SJCRH30 (cell line): ENCODE measurements at regions not wholly inside any gene's neighbourhood (a gene's known extent, or its start where the extent isn't known, plus 50 kb on each side); places are given as distances from the start of the nearest gene placed in this dataset.
"Not testable (repeated sequence)": the region's sequence is repeated elsewhere in the genome, so short reads cannot be mapped to it uniquely, and the experiment has no call there.

Experiments
- DNase-seq, 2 experiments: peaks; one replicate each; pipeline ENCODE4 v3.0.0-alpha.2; 2015 to 2020
- H3K27ac ChIP-seq: fragments of 250-450 bp; sonication (Bioruptor Pico); 2 replicates; pipeline ENCODE4 v1.5.1; 2020; ENCODE audit warnings: mild to moderate bottlenecking, moderate library complexity
- H3K27me3 ChIP-seq: fragments of 250-450 bp; sonication (Bioruptor Pico); 2 replicates; pipeline ENCODE4 v1.5.1; 2020; ENCODE audit warnings: mild to moderate bottlenecking, moderate library complexity
- H3K36me3 ChIP-seq: fragments of 250-450 bp; sonication (Bioruptor Pico); 2 replicates; pipeline ENCODE4 v1.5.1; 2020; ENCODE audit warnings: mild to moderate bottlenecking, moderate library complexity
- H3K4me1 ChIP-seq: fragments of 250-450 bp; sonication (Bioruptor Pico); 2 replicates; pipeline ENCODE4 v1.5.1; 2020; ENCODE audit warnings: mild to moderate bottlenecking, moderate library complexity
- H3K4me3 ChIP-seq: fragments of 250-450 bp; sonication (Bioruptor Pico); 2 replicates; pipeline ENCODE4 v1.5.1; 2020; ENCODE audit warnings: mild to moderate bottlenecking, moderate library complexity
- H3K9me3 ChIP-seq: fragments of 250-450 bp; sonication (Bioruptor Pico); replicated peaks from 2 replicates; pipeline ENCODE4 v1.5.1; 2020; ENCODE audit warnings: mild to moderate bottlenecking, moderate library complexity

DNA sequence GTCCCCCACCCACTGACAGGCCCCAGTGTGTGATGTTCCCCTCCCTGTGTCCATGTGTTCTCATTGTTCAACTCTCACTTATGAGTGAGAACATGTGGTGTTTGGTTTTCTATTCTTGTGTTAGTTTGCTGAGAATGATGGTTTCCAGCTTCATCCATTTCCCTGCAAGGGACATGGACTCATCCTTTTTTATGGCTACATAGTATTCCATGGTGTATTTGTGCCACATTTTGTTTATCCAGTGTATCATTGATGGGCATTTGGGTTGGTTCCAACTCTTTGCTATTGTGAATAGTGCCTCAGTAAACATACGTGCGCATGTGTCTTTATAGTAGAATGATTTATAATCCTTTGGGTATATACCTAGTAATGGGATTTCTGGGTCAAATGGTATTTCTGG lies 509.9 kb downstream of the UTRN start:
- not testable (repeated sequence) for H3K4me1 ChIP-seq, H3K27ac ChIP-seq, H3K4me3 ChIP-seq, DNase-seq, H3K36me3 ChIP-seq, H3K9me3 ChIP-seq, H3K27me3 ChIP-seq

DNA sequence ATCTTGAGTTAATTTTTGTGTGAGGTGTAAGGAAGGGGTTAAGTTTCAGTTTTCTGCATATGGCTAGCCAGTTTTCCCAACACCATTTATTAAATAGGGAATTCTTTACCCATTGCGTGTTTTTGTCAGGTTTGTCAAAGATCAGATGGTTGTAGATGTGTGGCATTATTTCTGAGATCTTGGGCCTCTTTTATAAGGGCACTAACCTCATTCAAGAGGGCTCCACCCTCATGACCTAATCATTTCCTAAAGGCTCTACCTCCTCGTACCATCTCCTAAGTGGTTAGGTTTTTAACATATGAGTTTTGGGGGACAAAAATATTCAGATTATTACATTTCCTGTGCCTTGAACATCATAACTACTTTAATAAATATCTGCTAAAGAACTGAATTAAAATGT lies 510.9 kb downstream of the UTRN start:
- DNase-seq, result no peak
- no peak overlapping the region for H3K27ac ChIP-seq
- H3K27me3 ChIP-seq, result no peaks in the 10 kb centered on the region

DNA sequence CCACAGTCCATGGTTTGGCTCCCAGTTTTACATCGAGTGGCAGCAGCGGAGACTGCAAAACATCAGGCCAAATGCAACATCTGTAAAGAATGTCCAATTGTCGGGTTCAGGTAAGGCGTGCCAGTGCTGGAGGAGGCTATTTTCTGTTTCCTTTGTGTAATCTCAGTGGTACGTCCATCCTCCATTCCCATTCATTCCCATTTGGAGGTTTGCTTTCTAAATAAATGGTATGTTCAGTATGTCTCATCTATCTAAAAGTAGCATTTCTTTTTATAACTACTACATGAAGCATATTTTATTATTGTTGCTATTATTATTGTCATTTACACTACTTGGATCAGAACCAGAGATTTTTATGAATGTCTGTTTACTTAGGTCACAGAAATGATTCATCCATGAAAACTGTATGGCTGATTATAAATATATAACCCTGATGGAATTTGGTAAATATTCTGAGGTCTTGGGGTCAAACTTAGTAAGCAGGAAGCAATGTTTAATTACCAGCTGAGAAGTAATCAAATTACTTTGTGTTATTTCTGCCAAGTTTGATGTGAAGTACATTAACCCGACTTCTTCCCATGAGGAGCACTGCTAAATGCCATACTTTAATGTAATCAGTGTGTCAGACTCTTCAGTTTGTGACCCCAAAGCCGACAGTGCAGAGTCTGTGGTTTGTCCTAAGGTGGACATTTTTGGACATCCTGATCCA lies 512.9 kb downstream of the UTRN start:
- DNase-seq, result no peak
- Histone ChIP-seq H3K36me3 (peaks cover 6% of the 10 kb centered on the region), H3K4me3 (no peak overlapping the region), H3K9me3 (no peaks in the 10 kb centered on the region; the same call in 1 of the 2 replicates), H3K27ac (no peak overlapping the region), H3K27me3 (no peaks in the 10 kb centered on the region), H3K4me1 (no peaks in the 10 kb centered on the region)

More for the DNA sequence above, 510.9 kb downstream of the UTRN start:
- Histone ChIP-seq H3K36me3 (peaks cover 6% of the 10 kb centered on the region), H3K9me3 (no peaks in the 10 kb centered on the region; the same call in 1 of the 2 replicates), H3K4me3 (no peak overlapping the region), H3K4me1 (no peaks in the 10 kb centered on the region)

DNA sequence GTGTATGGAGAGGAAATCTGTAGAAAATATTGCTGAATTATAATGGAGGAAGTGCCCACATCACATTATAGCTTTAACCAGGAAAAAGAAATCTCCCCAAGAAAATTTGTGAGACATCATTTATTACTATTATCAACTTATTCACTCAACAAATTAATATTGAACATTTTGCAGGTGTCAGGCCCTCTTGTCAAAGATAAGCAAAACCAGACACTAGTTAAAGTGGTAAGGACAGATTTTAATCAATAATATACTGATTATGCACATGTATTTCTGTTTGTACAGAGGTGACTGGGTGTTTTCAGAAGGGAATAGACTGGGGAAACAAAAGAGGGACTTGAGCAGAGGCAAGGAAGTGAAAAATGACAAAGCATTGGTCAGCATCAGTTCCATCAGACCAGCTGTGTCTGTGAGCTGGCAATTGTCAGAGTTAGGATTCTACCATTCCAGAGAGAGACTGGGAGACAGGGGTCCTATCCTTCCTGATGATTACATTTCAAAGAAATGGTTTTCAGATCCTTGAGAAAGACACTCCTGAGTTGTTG lies 519.2 kb downstream of the UTRN start:
- H3K4me3 ChIP-seq, result no peak overlapping the region
- no peaks in the 10 kb centered on the region for H3K4me1 ChIP-seq
- no peaks in the 10 kb centered on the region for H3K9me3 ChIP-seq
- H3K36me3 ChIP-seq, result peaks cover 8% of the 10 kb centered on the region; the same call in 1 of the 2 replicates
- no peak overlapping the region for H3K27ac ChIP-seq
- no peaks in the 10 kb centered on the region for H3K27me3 ChIP-seq
- no peak for DNase-seq

DNA sequence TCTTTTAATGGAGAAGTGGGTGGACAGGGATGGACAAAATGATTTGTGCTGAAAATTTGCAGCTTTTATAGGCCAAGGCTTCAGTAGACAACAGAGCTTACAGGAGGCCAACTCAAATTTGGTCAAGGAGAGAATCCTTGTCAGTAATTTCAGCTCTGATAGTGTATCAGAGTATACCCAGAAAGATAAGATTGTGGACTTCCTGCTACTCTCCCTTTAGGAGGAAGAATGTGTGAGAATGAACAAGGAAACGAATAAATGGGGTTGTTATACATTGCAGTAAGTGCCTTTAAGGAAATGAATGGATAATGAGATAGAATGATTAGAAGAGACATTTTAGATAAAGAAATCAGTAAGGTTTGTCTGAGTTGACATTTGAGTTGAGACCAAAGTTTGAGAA lies 519.9 kb downstream of the UTRN start:
- H3K9me3 ChIP-seq, result no peaks in the 10 kb centered on the region
- H3K4me3 ChIP-seq, result no peak overlapping the region
- DNase-seq, result no peak
- H3K27me3 ChIP-seq, result no peaks in the 10 kb centered on the region
- H3K27ac ChIP-seq, result no peak overlapping the region
- H3K36me3 ChIP-seq, result peaks cover 8% of the 10 kb centered on the region; the same call in 1 of the 2 replicates
- no peaks in the 10 kb centered on the region for H3K4me1 ChIP-seq

DNA sequence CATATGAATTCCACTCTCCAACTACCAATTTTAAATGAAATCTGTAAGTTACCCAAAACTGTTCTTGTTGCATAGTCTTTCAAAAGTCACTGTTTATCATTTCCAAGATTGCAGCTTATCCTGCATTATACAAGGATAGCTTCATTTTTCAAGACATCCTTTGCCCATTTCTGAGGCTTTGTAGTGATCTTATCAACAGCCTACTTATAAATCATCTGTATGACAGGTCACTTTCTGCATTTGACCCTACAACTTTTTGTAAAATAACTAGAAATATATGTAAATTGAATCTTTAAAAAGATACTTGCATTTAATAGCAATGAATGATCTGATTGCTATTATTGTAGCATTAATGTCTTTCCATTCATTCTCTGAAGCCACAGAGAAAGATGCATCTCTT lies 521.1 kb downstream of the UTRN start:
- H3K4me1 ChIP-seq, result no peaks in the 10 kb centered on the region
- no peak for DNase-seq
- H3K36me3 ChIP-seq, result peaks cover 10% of the 10 kb centered on the region; the same call in 1 of the 2 replicates
- no peaks in the 10 kb centered on the region for H3K9me3 ChIP-seq
- no peak overlapping the region for H3K4me3 ChIP-seq
- no peak overlapping the region for H3K27ac ChIP-seq
- H3K27me3 ChIP-seq, result no peaks in the 10 kb centered on the region

DNA sequence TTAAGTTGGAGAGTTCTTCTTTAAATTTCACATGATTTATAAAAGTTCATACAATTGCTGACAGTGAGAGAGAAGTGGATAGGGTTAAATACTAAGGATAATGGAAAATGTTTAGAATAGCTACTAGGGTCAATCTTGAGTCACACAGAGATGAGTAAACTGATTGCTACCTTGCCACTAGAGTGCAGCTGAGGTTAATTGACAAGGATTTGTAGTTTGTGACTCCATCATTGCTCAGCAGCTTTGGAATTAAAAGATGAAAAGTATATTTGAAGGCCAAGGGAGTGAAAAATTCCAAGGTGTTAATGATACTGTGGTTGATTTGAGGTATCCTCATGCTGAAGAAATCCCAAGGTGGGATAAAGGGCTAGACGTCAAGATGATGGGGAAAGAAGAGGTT lies 524.0 kb downstream of the UTRN start:
- no peaks in the 10 kb centered on the region for H3K27me3 ChIP-seq
- H3K4me3 ChIP-seq, result no peak overlapping the region
- no peaks in the 10 kb centered on the region for H3K9me3 ChIP-seq
- H3K4me1 ChIP-seq, result no peaks in the 10 kb centered on the region
- 0 out of 2 replicates have a peak, but pooled peaks cover 2% of the 10 kb centered on the region for H3K36me3 ChIP-seq
- DNase-seq, result no peak
- H3K27ac ChIP-seq, result no peak overlapping the region

DNA sequence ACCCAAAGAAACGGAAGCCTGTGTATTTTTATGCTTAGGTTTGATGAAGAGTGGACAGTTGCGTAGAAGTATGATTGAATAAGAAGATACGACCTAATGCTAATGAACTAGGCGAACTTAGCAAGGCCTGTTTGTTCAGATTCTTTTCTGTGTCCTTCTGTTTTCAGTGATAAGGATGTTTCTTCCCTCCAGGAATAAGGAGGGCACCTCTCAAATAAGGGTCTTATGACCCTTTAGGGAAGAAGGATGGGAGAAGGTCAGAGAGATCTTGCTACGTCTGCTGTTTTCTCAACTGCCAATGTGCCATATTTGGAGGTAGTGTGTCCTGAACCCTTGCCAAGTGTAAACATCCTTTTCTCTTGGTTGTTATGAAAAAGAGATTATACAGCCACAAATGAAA lies 524.8 kb downstream of the UTRN start:
- DNase-seq, result no peak
- Histone ChIP-seq H3K36me3 (0 out of 2 replicates have a peak, but pooled peaks cover 2% of the 10 kb centered on the region), H3K9me3 (no peaks in the 10 kb centered on the region)

DNA sequence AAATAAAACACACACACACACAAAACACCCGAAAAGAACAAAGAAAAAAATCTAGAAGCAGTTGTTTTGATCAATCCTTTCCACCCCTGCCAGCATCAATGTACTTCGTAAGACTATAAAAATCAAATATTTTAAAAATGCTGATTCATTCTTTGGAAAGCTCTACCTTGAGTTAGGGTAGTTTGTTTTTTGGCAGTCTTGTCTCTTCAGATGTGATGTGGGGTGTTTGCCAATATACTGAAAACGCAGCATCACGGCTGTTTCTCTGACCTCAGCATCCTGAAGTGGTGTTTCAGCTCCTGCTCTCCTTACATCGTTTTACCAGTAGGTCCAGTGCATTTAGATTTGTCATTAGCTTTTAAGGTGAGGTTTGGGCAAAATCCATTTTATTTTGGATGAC lies 526.0 kb downstream of the UTRN start:
- Histone ChIP-seq H3K27ac (no peak overlapping the region), H3K36me3 (0 out of 2 replicates have a peak, but pooled peaks cover 2% of the 10 kb centered on the region), H3K27me3 (no peaks in the 10 kb centered on the region), H3K4me1 (no peaks in the 10 kb centered on the region), H3K9me3 (no peaks in the 10 kb centered on the region), H3K4me3 (no peak overlapping the region)
- no peak for DNase-seq

More for the DNA sequence above, 524.8 kb downstream of the UTRN start:
- no peaks in the 10 kb centered on the region for H3K27me3 ChIP-seq
- no peak overlapping the region for H3K4me3 ChIP-seq
- no peak overlapping the region for H3K27ac ChIP-seq
- no peaks in the 10 kb centered on the region for H3K4me1 ChIP-seq

DNA sequence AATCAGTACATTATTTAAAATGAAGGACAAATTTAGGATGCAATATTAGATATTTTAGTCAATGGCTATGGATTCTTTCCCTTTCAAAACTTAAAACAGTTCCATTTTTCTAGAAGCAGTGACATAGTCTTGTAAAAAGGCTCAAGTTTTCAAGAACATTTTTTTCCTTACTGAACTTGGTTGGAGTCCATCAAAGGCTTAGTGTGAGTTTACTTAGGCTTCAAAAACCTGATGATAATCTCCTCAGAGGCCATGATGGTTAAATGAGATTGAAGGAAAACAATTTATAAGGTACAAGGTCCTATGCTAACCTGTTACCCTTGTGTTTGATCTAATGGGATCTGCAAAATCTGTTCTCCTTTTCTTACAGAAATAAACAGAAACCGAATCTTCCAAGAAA lies 531.8 kb downstream of the UTRN start:
- H3K9me3 ChIP-seq, result no peaks in the 10 kb centered on the region
- H3K4me3 ChIP-seq, result no peak overlapping the region
- peaks cover 4% of the 10 kb centered on the region; the same call in 1 of the 2 replicates for H3K4me1 ChIP-seq
- no peaks in the 10 kb centered on the region for H3K36me3 ChIP-seq
- no peak overlapping the region for H3K27ac ChIP-seq
- no peak for DNase-seq
- no peaks in the 10 kb centered on the region for H3K27me3 ChIP-seq

DNA sequence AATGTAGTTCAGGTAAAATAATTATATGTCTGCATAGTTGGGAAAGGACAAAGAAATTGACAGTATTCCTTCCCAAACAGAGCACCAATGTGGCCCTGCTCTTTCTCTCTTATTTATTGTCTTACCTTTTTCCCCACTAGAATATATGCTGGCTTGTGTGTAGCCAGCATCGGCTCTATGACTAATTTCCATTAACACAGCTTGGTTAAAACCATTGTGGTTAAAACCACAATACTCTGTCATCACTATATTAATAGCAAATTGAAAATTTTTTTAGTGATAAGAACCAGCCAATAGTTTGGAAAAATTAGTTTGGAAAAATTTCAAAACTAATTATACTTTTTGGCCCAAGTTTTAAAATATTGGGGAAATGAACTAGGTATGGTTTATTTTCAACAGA lies 535.1 kb downstream of the UTRN start:
- DNase-seq, result no peak
- Histone ChIP-seq H3K4me1 (peaks cover 4% of the 10 kb centered on the region; the same call in 1 of the 2 replicates), H3K36me3 (no peaks in the 10 kb centered on the region; the same call in 1 of the 2 replicates), H3K27me3 (no peaks in the 10 kb centered on the region), H3K4me3 (no peak overlapping the region), H3K9me3 (no peaks in the 10 kb centered on the region), H3K27ac (no peak overlapping the region)

DNA sequence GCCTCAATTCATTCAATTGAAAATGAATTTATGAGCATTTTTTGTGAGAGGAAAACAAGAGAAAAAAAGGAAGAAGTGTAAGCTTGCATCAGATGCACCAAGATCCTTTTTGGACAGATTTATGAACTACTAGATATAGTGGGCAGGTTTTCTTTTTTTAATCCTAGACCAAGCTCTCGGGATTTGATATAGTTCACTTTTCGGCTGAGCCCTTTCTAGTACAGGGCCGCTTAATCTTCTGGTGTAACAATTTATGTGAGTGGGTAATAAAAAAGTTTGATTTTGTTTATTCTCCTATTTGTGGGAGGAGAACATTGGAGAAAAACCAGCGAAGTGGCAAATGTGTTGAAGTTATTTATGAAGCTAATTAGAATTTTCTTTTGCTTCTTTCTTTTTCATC lies 538.0 kb downstream of the UTRN start:
- Histone ChIP-seq H3K27me3 (no peaks in the 10 kb centered on the region), H3K36me3 (no peaks in the 10 kb centered on the region; the same call in 1 of the 2 replicates), H3K27ac (no peak overlapping the region), H3K4me1 (peaks cover 4% of the 10 kb centered on the region; the same call in 1 of the 2 replicates), H3K9me3 (no peaks in the 10 kb centered on the region), H3K4me3 (no peak overlapping the region)
- DNase-seq, result no peak

DNA sequence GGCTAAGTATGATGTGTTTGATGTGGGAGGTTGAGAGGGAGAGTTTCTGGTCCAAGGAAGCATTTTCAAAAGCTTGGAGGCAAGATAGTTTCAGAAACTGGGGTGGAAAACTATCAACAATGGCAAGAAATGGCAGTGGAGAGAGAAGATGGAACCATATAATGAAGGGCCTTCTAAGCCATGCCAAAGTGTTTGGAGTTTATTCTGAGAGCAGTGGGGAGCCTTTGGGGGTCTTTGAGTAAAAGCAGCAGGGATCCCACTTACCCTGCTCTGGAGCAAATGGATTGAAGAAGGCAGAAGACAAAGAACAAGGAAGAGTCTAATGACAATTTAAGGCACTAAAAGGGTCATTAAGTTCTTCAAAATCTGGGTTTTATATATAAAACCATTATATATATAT lies 538.9 kb downstream of the UTRN start:
- H3K4me1 ChIP-seq, result peaks cover 4% of the 10 kb centered on the region; the same call in 1 of the 2 replicates
- no peaks in the 10 kb centered on the region for H3K9me3 ChIP-seq
- DNase-seq, result no peak
- no peak overlapping the region for H3K27ac ChIP-seq
- no peaks in the 10 kb centered on the region for H3K27me3 ChIP-seq
- no peaks in the 10 kb centered on the region; the same call in 1 of the 2 replicates for H3K36me3 ChIP-seq
- no peak overlapping the region for H3K4me3 ChIP-seq

DNA sequence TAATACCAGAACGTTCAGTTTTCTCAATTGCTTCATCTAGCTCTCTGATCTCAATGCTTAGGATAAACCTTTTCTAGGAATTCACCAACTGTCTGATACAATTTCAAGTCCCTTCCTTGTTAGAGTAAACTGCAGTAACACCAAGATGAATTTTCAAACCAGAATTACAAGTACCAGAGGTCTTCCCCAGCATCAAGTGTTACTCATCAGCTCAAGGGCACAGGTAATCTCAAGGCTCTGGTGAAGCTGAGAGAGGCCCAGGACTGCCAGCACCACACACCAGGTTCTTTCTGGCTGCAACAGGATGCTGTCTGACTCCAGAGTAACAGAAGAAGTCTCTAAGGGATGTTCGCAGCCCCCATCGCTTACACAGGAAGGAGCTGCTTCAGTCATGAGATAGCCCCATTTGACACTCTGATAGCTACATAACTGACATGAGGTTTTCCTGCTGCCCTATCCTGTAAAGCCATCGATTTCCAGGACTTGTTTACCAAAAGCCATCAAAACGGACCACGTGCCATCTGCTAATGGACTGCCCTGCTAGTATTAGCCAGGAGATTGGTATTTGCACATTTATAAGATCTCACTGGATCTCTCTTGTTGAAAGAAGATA lies 549.4 kb downstream of the UTRN start:
- Histone ChIP-seq H3K27me3 (no peaks in the 10 kb centered on the region; the same call in 1 of the 2 replicates), H3K36me3 (peaks cover 3% of the 10 kb centered on the region), H3K27ac (no peak overlapping the region), H3K4me1 (no peaks in the 10 kb centered on the region), H3K9me3 (no peaks in the 10 kb centered on the region), H3K4me3 (no peak overlapping the region)
- DNase-seq, result no peak

DNA sequence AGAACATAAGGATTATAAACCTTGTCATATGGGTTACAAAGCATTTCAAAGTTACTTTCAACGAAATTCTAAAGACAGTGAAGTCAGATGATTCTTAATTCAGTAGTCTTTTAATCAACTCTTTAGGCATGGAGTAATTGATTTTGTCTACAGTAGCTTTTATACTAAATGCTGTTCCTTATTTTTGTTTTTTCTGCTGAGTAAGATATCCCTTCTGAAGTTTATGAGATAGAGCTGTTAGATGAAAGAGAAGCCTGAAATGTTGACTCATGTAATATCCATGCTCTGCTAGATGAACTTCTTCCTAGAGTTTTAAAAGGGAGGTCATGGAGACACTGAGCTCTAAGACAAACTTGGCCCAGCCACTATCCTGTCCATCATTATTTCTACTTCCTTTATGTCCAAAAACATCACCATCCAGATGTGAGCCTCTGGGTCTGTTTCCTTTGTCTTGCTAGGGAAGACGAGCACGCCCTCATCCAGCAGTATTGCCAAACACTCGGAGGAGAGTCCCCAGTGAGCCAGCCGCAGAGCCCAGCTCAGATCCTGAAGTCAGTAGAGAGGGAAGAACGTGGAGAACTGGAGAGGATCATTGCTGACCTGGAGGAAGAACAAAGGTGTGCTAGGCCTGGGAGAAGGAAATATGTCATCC lies 550.3 kb downstream of the UTRN start:
- H3K9me3 ChIP-seq, result no peaks in the 10 kb centered on the region
- DNase-seq, result no peak
- H3K4me1 ChIP-seq, result no peaks in the 10 kb centered on the region
- peaks cover 3% of the 10 kb centered on the region for H3K36me3 ChIP-seq
- no peaks in the 10 kb centered on the region for H3K27me3 ChIP-seq
- no peak overlapping the region for H3K27ac ChIP-seq
- H3K4me3 ChIP-seq, result no peak overlapping the region
